ENCODE measurements at regions not wholly inside any gene's neighbourhood (a gene's known extent, or its start where the extent isn't known, plus 50 kb on each side); places are given as distances from the start of the nearest gene placed in this dataset.

DNA sequence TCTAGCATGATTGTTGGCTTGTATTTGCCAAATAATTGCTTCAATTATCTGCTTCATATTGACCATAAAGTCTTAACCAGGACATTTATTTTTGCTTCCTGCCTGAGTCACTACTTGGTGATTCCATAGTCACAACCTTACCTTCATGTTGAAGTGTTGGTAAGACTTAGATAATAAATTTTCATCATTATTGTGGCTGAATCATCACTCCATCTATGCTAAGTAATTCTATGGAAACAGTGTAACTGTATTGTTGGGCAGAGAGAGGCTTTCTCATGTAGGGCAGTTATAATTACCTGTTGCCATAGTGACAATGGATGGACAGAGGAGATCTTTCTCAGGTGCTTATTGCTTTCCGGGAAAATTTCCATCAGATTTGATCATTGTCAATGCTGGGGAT is 330.7 kb upstream of the LRRC3B start:
- no peak for DNase-seq (ENCODE audit: low read depth, low spot score)
- ChIA-PET CTCF (no interaction called here), POLR2A (no interaction called here)
- Histone ChIP-seq H4K20me1 (replicated peaks; ENCODE audit: control insufficient read depth, extremely low read depth, insufficient read depth, low read length) (no peaks in the 10 kb centered on the region), H3K9me3 (replicated peaks; ENCODE audit: control insufficient read depth, insufficient read depth, low read length) (no peaks in the 10 kb centered on the region), H3K79me2 (ENCODE audit: control insufficient read depth, insufficient read depth, low read length) (no peaks in the 10 kb centered on the region), H3K9ac (replicated peaks; ENCODE audit: extremely low read depth, insufficient read depth, low read length) (no peak overlapping the region), H3K9me1 (replicated peaks; ENCODE audit: control insufficient read depth, extremely low read depth, insufficient read depth, low read length) (no peaks in the 10 kb centered on the region), H3K4me1 (ENCODE audit: control insufficient read depth, extremely low read depth, insufficient read depth, low read length) (no peaks in the 10 kb centered on the region), H3K27me3 (ENCODE audit: control insufficient read depth in 2 of 2, insufficient read depth in 2 of 2, low read length in 2 of 2) (no peaks in the 10 kb centered on the region), H2AFZ (ENCODE audit: low read depth, low read length) (no peak overlapping the region), H3K27ac (ENCODE audit: insufficient read depth, low read depth, low read length) (no peak overlapping the region), H3K36me3 (ENCODE audit: control insufficient read depth in 2 of 2, extremely low read depth in 1 of 2, insufficient read depth in 2 of 2, low read length in 2 of 2) (no peaks in the 10 kb centered on the region), H3K4me2 (ENCODE audit: insufficient read depth, low read length) (no peak overlapping the region), H3K4me3 (replicated peaks in 1 of 3; ENCODE audit: insufficient read depth in 1 of 3, low read depth in 1 of 3, low read length in 3 of 3) (no peak overlapping the region)
- intact Hi-C loops (cut with micrococcal nuclease) (no loop called here), dilution Hi-C loops (cut with MboI; ENCODE audit: extremely low pct_ligation_motif_present, low sequenced_read_pairs) (no loop called here)
- BruUV-seq (replicated peaks) = no TSS peak
- no peak for FAIRE-seq
- TF ChIP-seq FOS (IDR thresholded peaks at IDR 0.05; ENCODE audit: borderline replicate concordance, insufficient read depth, low read length) = no peak
- TF ChIP-seq GATA2 (IDR thresholded peaks at IDR 0.05; ENCODE audit: insufficient read depth, insufficient read length, low read depth, low read length) = no peak
- TF ChIP-seq POLR2A (IDR thresholded peaks at IDR 0.05; ENCODE audit: low read depth, low read length) = no peak
- TF ChIP-seq MYC (IDR thresholded peaks at IDR 0.05; ENCODE audit: low read depth, low read length) = no peak
- no peak for TF ChIP-seq POLR2AphosphoS5 (IDR thresholded peaks at IDR 0.05; ENCODE audit: insufficient read depth, low read depth, low read length)
- TF ChIP-seq, protein P1, sequence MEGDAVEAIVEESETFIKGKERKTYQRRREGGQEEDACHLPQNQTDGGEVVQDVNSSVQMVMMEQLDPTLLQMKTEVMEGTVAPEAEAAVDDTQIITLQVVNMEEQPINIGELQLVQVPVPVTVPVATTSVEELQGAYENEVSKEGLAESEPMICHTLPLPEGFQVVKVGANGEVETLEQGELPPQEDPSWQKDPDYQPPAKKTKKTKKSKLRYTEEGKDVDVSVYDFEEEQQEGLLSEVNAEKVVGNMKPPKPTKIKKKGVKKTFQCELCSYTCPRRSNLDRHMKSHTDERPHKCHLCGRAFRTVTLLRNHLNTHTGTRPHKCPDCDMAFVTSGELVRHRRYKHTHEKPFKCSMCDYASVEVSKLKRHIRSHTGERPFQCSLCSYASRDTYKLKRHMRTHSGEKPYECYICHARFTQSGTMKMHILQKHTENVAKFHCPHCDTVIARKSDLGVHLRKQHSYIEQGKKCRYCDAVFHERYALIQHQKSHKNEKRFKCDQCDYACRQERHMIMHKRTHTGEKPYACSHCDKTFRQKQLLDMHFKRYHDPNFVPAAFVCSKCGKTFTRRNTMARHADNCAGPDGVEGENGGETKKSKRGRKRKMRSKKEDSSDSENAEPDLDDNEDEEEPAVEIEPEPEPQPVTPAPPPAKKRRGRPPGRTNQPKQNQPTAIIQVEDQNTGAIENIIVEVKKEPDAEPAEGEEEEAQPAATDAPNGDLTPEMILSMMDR (IDR thresholded peaks at IDR 0.05; ENCODE audit: extremely low read depth in 1 of 2, insufficient read depth in 1 of 2, low read depth in 1 of 2, low read length in 2 of 2) = no peak
- TF ChIP-seq, protein P2, sequence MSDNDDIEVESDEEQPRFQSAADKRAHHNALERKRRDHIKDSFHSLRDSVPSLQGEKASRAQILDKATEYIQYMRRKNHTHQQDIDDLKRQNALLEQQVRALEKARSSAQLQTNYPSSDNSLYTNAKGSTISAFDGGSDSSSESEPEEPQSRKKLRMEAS (IDR thresholded peaks at IDR 0.05; ENCODE audit: insufficient read depth, insufficient read length) = no peak

DNA sequence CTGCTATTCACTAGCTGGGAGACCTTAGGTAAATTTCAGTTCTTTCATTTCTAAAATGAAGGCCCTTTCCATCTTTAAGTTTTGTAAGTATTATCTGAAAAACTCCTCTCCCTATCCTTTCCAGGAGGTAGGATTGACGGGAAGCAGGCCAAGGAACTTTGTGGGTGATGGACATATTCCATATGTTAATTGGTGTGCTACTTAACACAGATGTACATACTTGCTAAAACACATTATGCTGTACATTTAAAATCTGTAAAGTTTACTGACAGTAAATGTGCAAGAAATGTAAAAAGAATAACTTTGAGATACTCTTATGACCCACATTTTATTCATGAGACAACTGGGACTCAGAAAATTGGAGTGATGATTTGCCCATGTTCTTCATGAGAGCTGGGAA is 329.8 kb upstream of the LRRC3B start:
- Histone ChIP-seq H2AFZ (ENCODE audit: low read depth, low read length) (no peak overlapping the region), H3K27ac (ENCODE audit: insufficient read depth, low read depth, low read length) (no peak overlapping the region), H3K4me3 (replicated peaks in 1 of 3; ENCODE audit: insufficient read depth in 1 of 3, low read depth in 1 of 3, low read length in 3 of 3) (no peak overlapping the region), H3K9me1 (replicated peaks; ENCODE audit: control insufficient read depth, extremely low read depth, insufficient read depth, low read length) (no peaks in the 10 kb centered on the region), H3K9me3 (replicated peaks; ENCODE audit: control insufficient read depth, insufficient read depth, low read length) (no peaks in the 10 kb centered on the region), H3K36me3 (ENCODE audit: control insufficient read depth in 2 of 2, extremely low read depth in 1 of 2, insufficient read depth in 2 of 2, low read length in 2 of 2) (no peaks in the 10 kb centered on the region), H4K20me1 (replicated peaks; ENCODE audit: control insufficient read depth, extremely low read depth, insufficient read depth, low read length) (no peaks in the 10 kb centered on the region), H3K27me3 (ENCODE audit: control insufficient read depth in 2 of 2, insufficient read depth in 2 of 2, low read length in 2 of 2) (no peaks in the 10 kb centered on the region), H3K9ac (replicated peaks; ENCODE audit: extremely low read depth, insufficient read depth, low read length) (no peak overlapping the region), H3K4me2 (ENCODE audit: insufficient read depth, low read length) (no peak overlapping the region), H3K79me2 (ENCODE audit: control insufficient read depth, insufficient read depth, low read length) (no peaks in the 10 kb centered on the region), H3K4me1 (ENCODE audit: control insufficient read depth, extremely low read depth, insufficient read depth, low read length) (no peaks in the 10 kb centered on the region)
- ChIA-PET CTCF (no interaction called here), POLR2A (no interaction called here)
- no peak for FAIRE-seq
- dilution Hi-C loops (cut with MboI; ENCODE audit: extremely low pct_ligation_motif_present, low sequenced_read_pairs) = no loop called here
- intact Hi-C loops (cut with micrococcal nuclease) = no loop called here
- no peak for TF ChIP-seq POLR2A (IDR thresholded peaks at IDR 0.05; ENCODE audit: low read depth, low read length)
- no peak for TF ChIP-seq POLR2AphosphoS5 (IDR thresholded peaks at IDR 0.05; ENCODE audit: insufficient read depth, low read depth, low read length)
- no peak for TF ChIP-seq GATA2 (IDR thresholded peaks at IDR 0.05; ENCODE audit: insufficient read depth, insufficient read length, low read depth, low read length)
- TF ChIP-seq JUN (IDR thresholded peaks at IDR 0.05; ENCODE audit: borderline replicate concordance, insufficient read depth, insufficient read length, low read depth) = no peak
- TF ChIP-seq, protein P2 (IDR thresholded peaks at IDR 0.05; ENCODE audit: insufficient read depth, insufficient read length) = no peak
- TF ChIP-seq, protein P1 (IDR thresholded peaks at IDR 0.05; ENCODE audit: extremely low read depth in 1 of 2, insufficient read depth in 1 of 2, low read depth in 1 of 2, low read length in 2 of 2) = no peak
- no peak for TF ChIP-seq MYC (IDR thresholded peaks at IDR 0.05; ENCODE audit: low read depth, low read length)
- no peak for TF ChIP-seq EZH2 (IDR thresholded peaks at IDR 0.05; ENCODE audit: borderline replicate concordance, low read depth, low read length, severe bottlenecking)
- no peak for TF ChIP-seq FOS (IDR thresholded peaks at IDR 0.05; ENCODE audit: borderline replicate concordance, insufficient read depth, low read length)
- DNase-seq (ENCODE audit: low read depth, low spot score) = no peak
- no TSS peak for BruUV-seq (replicated peaks)

All from endothelial cell of umbilical vein (primary cell).